ENCODE measurements at regions not wholly inside any gene's neighbourhood (a gene's known extent, or its start where the extent isn't known, plus 50 kb on each side); places are given as distances from the start of the nearest gene placed in this dataset.
"Not testable (repeated sequence)": the region's sequence is repeated elsewhere in the genome, so short reads cannot be mapped to it uniquely, and the experiment has no call there.

DNA sequence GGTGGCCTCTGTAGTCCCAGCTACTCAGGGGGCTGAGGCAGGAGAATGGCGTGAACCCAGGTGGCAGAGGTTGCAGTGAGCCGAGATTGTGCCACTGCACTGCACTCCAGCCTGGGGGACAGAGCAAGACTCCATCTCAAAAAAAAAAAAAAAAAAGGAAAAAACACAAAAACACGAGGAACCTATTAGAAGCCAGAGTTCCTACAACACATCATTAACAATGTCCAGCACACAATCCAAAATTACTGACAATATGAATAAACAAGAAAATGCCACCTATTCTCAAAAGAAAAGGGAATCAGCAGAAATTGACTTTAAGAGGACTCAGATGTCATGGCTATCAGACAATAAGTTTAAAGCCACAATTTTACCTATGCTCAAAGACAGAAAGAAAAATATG is 57.3 kb upstream of the HS3ST3A1 start:
- ATAC-seq; DNase-seq; intact Hi-C loops (cut with DNase I): not testable (repeated sequence)

DNA sequence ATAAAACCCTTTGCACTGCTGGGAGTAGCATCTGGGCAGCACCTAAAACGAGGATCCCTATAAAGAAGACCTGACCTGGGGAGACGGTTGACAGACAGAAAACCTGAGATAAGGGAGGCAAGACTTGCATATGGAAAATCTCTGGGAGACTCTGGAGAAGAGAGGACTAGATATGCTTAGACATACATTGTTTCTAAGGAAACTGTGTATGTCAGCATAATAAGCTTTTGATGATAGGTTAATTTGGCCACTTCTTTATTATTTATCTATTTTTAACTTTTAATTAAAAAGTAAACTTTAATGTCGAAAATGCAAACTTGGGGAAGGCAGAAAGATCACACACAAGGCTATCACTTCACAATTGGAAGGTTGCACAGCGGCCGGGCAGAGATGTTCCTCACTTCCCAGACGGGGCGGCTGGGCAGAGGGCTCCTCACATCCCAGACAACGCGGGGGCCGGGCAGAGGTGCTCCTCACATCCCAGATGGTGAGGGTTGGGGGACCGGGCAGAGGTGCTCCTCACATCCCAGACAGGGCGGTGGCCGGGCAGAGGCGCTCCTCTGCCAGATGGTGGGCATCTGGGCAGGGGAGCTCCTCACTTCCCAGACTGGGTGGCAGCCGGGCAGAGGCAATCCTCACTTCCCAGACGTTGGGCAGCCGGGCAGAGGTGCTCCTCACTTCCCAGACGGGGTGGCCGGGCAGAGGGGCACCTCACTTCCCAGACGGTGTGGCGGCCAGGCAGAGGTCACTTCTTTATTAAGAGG is 64.3 kb upstream of the HS3ST3A1 start:
- ATAC-seq (no peak), DNase-seq (no peak)
- intact Hi-C loops (cut with DNase I): no loop called here

DNA sequence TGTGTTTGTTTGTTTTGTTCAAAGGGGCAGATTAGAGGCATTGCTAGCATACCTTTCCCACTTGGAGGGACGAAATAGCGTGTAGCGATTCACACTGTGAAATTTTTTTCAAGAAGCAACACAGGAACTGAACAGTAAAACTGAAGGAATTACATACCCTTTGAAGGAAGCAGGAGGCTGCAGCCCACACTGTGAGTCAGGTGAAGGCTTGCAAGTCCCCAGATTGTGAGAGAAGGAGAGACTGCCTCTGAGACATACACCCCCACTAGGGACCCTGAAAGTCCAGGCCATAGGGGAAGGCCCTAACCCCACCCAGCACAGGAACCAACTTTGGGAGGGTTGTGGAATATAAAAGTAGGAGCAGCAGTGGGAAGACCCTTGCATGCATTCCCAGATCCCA is 69.6 kb upstream of the HS3ST3A1 start:
- ATAC-seq (no peak), DNase-seq (no peak)
- intact Hi-C loops (cut with DNase I): no loop called here

DNA sequence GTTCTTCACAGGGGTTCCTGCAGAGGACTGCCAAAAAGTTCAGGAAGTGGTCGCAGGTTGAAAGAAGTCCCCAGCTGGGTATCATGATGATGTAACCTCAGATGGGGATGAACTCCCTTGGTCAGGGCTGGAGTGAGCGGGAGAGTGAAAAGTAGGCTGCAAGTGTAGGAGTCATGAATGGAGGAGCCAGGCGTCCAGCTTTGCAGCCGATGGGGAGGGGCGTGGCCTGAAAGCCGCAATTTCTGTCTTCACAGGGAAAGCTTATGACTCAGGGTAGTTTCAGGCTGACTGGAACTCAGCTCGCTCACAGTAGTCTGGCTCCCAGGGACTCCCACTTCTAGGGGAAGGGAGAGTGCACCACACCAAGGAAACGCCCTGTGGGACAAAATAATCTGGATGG is 70.0 kb upstream of the HS3ST3A1 start:
- no peak for DNase-seq
- intact Hi-C loops (cut with DNase I): no loop called here
- ATAC-seq: no peak

DNA sequence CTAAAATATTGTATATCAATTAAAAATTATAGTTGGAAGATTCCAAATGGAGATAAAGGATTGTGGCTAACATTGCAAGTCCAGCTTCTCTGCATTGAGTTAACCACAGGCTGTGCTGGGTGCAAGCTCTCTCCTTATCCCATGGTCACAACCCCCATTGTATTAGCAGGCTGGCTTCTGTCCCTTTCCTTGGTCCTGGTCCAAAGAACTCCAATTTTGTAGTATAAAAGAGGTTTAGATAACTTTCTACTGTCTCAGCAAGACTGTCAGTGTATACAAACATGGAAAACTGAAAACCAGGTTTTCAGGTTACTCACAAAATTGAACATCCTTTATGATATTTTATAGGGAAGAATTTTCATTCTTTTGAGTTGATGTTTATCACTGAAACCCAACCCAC is 76.6 kb upstream of the HS3ST3A1 start:
- ATAC-seq (no peak), DNase-seq (no peak)
- intact Hi-C loops (cut with DNase I): no loop called here

DNA sequence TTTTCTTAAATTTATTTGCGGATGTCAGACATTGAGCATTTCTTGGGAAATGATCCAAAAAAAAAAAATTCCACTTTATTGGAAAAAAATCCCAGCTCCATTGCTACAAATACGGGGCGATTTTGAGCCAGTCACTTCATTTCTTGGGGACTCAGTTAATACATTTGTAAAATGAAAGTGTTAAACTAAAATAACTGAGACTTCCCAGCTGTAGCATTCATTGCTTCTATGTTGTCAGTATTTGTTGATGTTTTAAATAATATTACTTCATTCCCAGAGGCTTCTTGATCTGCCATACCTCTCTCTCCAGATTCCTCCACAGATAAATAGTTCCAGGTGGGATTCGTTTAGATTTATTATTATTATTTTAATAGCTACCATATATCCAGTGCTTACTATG is 77.1 kb upstream of the HS3ST3A1 start:
- DNase-seq (no peak), ATAC-seq (no peak)
- intact Hi-C loops (cut with DNase I): no loop called here

DNA sequence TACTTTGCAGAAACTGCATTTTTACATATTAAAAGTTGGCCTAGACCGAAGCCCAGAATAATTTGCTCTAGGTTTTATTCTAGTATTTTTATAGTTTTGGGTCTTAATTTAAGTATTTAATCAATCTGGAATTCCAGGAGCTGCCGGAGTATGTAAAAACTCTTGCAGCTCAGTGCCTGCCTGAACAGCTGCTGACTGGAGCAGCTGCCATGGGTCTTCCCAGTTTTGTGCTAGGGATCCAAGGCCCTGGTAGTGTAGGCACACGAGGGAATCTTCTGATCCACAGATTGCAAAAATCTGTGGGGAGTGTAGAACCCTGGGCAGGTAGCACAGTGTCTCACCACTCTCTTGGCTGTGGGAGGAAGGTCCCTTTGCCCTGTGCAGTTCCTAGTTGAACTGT is 87.0 kb upstream of the HS3ST3A1 start:
- ATAC-seq: no peak
- no peak for DNase-seq
- intact Hi-C loops (cut with DNase I): no loop called here

DNA sequence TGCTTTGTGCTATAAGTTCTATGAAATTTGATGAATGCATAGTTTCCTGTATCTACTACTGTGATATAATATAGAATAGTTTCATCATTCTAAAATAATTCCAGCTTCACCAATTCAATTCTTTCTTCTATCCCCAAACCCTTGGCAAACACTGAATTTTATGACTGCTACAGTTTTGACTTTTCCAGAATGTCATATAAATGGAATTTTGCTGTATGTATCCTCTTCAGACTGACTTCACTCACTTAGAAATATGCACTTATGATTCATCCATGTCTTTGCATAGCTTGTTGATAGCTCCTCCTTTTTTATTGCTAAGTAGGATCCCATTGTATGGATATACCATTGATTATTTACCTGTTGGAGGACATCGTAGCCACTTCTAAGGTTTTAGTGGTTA is 89.1 kb upstream of the HS3ST3A1 start:
- DNase-seq (no peak), ATAC-seq (no peak)
- intact Hi-C loops (cut with DNase I): no loop called here

DNA sequence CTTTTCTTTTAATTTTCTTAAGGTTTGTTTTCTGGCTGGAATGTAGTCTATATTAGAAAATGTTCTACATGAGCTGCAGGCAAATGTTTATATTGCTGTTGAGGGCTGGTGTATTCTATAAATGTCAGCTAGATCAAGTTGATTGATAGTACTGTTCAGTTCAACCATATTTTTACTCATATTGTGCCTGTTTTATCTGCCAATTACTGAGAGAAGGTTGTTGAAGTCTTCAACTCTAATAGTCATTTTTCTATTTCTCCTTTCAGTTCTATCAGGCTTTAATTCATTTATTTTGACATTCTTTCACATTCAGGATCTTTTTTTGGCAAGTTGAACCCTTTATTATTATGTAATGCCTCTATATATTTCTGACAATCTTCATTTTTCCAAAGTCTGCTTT is 93.2 kb upstream of the HS3ST3A1 start:
- ATAC-seq (no peak), DNase-seq (no peak)
- intact Hi-C loops (cut with DNase I): no loop called here

DNA sequence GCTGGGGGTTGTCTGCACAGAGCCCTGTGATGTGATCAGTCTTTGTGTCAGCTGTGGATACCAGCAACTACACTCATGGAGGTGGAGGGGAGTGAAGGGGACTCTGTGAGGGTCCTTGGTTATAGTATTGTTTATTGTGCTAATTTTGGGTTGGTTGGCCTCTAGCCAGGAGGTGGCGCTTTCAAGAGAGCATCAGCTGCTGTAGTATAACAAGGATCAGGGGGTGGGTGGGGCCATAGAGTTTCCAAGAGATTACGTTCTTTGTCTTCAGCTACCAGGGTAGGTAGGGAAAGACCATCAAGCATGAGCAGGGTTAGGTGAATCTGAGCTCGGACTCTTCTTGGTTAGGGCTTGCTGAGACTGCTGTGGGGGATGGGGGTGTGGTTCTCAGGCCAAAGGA is 97.1 kb upstream of the HS3ST3A1 start:
- intact Hi-C loops (cut with DNase I): no loop called here
- ATAC-seq (no peak), DNase-seq (no peak)

DNA sequence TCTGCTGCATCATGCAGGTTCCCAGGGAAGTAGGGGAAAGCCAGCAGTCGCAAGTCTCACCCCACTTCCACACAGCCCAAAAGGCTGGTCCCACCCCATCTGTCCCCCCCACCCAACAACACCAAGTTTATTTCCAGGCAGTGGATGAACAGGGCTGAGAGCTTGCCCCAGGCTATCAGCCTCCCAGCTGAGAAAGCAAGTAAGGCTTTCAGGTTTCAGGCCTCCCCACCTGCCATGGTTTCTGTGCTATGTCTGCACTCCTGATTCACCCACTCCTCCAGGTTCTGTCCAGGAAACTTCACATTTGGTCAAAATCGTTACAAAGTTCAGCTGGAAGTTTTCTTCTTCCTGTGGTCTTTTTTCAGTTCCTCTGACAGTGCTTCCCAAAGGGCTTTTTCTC is 97.5 kb upstream of the HS3ST3A1 start:
- intact Hi-C loops (cut with DNase I): no loop called here
- DNase-seq (no peak), ATAC-seq (no peak)

DNA sequence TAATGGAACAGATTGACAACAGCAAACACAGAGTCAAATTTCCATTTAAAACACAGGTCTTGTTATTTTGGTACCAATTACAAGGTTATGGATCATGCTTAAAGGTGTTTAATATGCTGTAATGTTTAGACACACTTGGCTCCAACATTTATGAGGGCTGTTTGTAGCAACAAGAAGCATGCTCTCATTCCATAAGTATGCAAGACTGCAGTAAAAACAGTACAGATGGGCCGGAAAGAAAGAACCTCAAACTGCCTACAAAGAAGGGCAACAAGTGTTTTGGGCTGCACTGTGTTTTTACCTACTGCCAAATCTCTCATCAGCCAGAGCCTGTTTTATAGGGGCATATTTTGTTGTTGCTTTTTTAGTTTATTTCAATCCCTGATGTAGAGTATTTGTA is 100.5 kb upstream of the HS3ST3A1 start:
- DNase-seq (no peak), ATAC-seq (no peak)
- intact Hi-C loops (cut with DNase I): no loop called here

DNA sequence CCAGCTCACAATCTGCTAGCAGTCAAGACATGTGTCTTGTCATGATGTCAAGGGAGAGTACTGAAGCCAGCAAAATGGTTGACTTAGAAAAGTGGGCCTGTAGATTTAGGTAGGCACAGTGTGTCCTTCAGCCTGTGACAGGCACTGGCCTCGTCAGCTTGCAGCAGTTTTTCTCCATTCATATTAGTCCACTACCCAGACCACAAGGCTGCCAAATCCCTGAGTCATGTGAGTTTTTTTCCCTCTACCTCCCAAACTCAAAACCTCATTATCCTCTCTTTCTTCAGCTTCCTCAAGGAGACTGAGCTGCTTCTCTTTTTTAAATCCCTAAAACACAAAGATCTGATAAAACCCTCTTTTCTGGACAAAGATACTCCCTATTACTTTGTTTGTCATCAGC is 102.6 kb upstream of the HS3ST3A1 start:
- no peak for ATAC-seq
- intact Hi-C loops (cut with DNase I): no loop called here
- no peak for DNase-seq

DNA sequence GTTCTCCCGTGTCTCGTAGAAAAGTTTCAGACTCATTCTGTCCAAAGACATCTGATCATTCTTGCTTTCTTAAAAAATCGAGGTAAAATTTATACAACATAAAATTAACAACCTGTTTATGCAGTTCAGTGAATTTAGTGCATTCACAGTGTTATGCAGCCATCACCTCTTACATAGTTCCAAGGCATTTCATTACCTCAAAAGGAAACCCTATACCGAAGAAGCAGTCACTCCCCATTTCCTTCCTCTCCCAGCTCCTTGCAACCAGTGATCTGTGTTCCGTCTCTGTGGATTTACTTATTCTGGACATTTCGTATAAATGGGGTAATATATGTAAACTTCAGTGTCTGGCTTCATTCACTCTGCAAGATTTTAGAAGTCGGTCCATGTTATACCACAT is 103.5 kb upstream of the HS3ST3A1 start:
- DNase-seq: no peak
- intact Hi-C loops (cut with DNase I): no loop called here
- no peak for ATAC-seq

DNA sequence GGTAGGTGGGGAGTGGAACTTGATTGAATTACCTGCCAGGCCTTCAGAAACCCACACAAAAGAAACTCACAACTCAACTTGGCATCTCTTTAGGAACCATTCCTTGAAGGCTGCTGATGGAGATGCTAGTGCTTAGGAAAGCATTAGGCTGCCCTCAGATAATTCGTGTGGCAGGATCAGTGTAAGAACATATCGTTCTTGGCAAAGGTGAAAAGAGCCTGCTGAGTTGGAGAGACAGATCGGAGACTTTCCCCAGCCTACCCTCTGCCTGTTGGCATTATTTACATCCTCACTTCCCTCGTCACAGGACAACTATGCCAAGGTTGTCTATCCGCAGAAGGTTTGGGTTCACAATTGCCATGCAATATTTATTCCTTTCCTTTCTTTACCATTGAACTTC is 120.0 kb upstream of the HS3ST3A1 start:
- ATAC-seq: no peak
- no peak for DNase-seq
- intact Hi-C loops (cut with DNase I): no loop called here

DNA sequence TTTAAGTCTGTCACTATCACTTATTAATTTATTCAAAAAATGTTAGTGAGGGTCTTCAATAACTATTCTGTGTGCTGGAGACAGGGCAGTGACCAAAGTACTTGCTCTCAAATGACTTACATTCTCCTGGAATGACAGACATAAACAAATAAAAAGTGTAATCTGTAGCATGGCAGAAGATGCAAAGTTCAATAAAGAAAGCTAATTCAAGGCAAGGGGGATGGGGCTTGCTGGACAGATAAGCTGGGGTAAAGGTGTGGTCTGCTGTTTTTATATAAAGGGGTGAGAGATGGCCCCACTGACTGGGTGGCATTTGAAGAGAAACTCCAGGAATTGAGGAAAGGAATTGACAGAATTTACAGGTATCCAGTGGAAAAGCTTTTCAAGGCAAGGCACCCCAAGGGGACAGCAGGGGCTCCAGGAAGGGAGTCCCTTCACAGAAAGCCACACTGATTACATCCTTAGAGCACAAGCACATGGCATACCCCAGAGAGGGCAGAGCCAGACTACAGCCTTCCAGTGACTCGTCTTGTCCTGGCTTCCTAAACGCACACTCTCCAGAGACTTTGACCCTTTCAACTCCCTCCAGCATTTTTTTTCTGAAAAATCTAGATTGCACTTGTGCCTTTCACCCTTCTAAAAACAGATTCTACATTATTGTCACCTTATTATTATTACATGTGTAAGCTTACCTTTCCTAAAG is 123.7 kb upstream of the HS3ST3A1 start:
- DNase-seq: no peak

DNA sequence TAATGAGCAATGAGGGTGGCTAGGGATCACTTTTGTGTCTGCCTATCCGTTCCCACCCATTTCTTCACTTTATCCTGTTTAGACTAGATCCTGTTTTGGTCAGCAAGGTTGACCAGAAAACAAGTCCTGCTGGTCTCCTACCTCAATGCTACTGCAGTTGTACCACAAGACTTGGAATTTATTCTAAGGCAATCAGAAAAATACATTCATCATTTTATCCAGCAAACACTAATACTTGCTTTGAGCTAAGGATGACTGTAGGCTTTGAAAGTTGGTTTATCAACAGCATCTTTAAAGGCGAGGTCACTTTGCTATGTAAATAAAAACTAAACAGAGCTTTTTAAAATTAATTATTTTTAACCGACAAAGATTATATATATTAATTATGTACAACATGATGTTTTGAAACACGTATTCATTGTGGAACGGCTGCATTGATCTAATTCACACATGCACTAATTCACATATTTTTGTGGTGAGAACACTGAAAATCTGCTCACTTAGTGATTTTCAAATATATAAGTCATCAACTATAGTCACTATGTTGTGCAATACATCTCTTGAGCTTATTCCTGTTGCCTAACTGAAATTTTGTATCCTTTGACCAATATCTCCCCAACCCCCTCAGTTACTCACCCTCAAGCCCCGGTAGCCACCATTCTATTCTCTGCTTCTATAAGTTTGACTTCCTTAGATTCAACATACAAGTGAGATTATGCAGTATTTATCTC is 125.9 kb upstream of the HS3ST3A1 start:
- DNase-seq (no peak), ATAC-seq (no peak)
- intact Hi-C loops (cut with DNase I): no loop called here

More for the DNA sequence above, 123.7 kb upstream of the HS3ST3A1 start:
- no peak for ATAC-seq
- intact Hi-C loops (cut with DNase I): no loop called here

DNA sequence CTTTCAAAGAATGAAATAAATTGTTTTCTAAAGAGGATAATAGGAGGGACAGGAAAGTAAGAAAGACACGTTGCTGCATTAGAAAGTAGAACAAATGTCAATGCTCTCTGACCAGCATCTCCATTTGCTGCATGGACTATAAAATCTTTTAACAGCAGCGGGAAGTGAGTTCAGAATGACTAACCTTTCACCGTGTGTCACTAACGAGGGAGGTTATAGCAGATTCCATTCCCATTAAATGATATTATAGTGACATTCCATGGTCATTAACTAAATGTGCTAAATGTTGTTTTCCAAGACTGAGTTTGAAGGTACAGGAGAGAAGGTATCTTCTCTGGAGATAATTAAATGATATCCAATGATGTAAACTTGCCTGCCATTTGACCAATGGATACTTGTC is 127.1 kb upstream of the HS3ST3A1 start:
- intact Hi-C loops (cut with DNase I): no loop called here
- DNase-seq (no peak), ATAC-seq (no peak)

DNA sequence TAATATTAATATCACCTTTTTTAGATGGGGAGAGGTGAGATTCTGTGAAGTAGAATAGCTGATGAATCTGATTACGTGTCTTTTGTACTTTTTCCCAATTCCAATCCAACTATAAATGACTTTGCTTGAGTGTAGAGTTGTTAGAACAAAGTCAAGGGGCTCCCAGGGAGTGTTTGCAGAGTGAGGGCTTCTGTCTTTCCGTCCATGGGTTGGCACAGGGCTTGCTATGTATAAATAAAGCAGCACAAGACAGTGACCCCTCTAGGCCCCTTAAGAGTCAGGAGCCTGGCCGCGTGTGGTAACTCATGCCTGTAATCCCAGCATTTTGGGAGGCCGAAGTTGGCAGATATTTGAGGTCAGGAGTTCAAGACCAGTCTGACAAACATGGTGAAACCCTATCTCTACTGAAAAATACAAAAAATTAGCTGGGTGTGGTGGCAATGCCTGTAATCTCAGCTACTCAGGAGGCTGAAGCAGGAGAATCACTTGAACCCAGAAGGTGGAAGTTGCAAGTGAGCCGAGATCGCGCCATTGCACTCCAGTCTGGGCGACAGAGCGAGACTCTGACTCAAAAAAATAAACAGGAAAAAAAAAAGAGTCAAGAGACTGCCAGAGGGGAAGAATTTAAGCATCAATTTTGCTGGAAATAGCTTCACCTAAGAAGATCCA is 127.9 kb upstream of the HS3ST3A1 start:
- no peak for DNase-seq
- ATAC-seq: no peak
- intact Hi-C loops (cut with DNase I): no loop called here

DNA sequence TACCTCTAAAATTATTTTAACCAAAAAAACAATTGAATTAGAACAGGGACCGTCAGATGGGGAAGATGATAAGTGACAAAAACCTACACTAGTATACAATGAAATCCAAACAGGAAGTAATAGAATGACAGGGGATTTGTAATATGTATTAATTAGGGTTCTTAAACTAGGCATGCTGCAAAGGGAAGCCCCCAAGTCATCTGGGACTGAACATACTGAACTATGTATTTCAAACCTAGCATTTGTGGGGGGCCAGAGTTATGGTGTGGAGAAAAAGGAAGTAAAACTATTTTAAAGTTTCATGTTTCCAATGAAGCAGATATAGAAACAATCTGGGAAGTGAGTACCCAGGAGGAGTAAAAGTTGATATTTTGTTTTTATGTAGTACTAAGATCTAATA is 133.2 kb upstream of the HS3ST3A1 start:
- no peak for ATAC-seq
- intact Hi-C loops (cut with DNase I): no loop called here

More for the DNA sequence above, 133.2 kb upstream of the HS3ST3A1 start:
- DNase-seq: no peak

All from left cardiac atrium (tissue), 4 donors.